Liver (tissue), 8 donors: ENCODE measurements at regions not wholly inside any gene's neighbourhood (a gene's known extent, or its start where the extent isn't known, plus 50 kb on each side); places are given as distances from the start of the nearest gene placed in this dataset.

Source experiments
- DNase-seq: peaks from one replicate; pipeline ENCODE4 v3.0.0-alpha.2; 2017; ENCODE audit warnings: low spot score
- H3K27ac ChIP-seq, 2 donors: one replicate each; pipeline ENCODE4 v1.7.0; 2013; ENCODE audit warnings: inconsistent platforms in 2 of 2, low read length in 2 of 2, control low read depth in 1 of 2, low read depth in 1 of 2, mild to moderate bottlenecking in 1 of 2
- H3K27me3 ChIP-seq, 4 donors: one replicate each; pipeline versions ENCODE4 v1.6.1 to v1.7.0; 2013; ENCODE audit warnings: low read length in 3 of 4, inconsistent platforms in 1 of 4, mild to moderate bottlenecking in 1 of 4, moderate library complexity in 1 of 4; ENCODE audit not compliant: control insufficient read depth in 4 of 4, insufficient read depth in 4 of 4
- H3K36me3 ChIP-seq, 4 donors: one replicate each; pipeline versions ENCODE4 v1.6.1 to v1.7.0; 2013; ENCODE audit warnings: low read length in 3 of 4, mild to moderate bottlenecking in 3 of 4, low read depth in 1 of 4, moderate library complexity in 1 of 4; ENCODE audit not compliant: control insufficient read depth in 4 of 4, insufficient read depth in 3 of 4
- H3K4me1 ChIP-seq, 4 donors: one replicate each; pipeline versions ENCODE4 v1.6.1 to v1.7.0; 2013; ENCODE audit warnings: low read length in 3 of 4, mild to moderate bottlenecking in 3 of 4, moderate library complexity in 1 of 4; ENCODE audit not compliant: control insufficient read depth in 4 of 4, insufficient read depth in 4 of 4
- H3K4me3 ChIP-seq, 3 donors: one replicate each; pipeline versions ENCODE4 v1.6.1 to v1.7.0; 2013; ENCODE audit warnings: low read length in 3 of 3, control low read depth in 1 of 3, low read depth in 1 of 3, mild to moderate bottlenecking in 1 of 3
- H3K9ac ChIP-seq, 2 donors: one replicate each; pipeline ENCODE4 v1.7.0; 2013; ENCODE audit warnings: low read length in 2 of 2, mild to moderate bottlenecking in 2 of 2, moderate library complexity in 2 of 2, control low read depth in 1 of 2, low read depth in 1 of 2
- H3K9me3 ChIP-seq, 4 donors: one replicate each; pipeline versions ENCODE4 v1.6.1 to v1.7.0; 2013; ENCODE audit warnings: low read length in 3 of 4; ENCODE audit not compliant: control insufficient read depth in 4 of 4
- CTCF ChIP-seq: fragments of 150-350 bp; IDR thresholded peaks from 2 replicates; pipeline ENCODE4 v1.5.1; 2017; ENCODE audit warnings: improper control_type of control experiment, low read depth, low read length; ENCODE audit not compliant: missing input control
- EGR1 ChIP-seq, 2 donors: IDR thresholded peaks; 2 replicates each; pipeline ENCODE4 v1.6.1; 2016 to 2018; ENCODE audit warnings: antibody characterized with exemption in 2 of 2, low read depth in 2 of 2
- FOXA1 ChIP-seq: IDR thresholded peaks from 2 replicates; pipeline ENCODE4 v1.6.1; 2016; ENCODE audit warnings: antibody characterized with exemption
- FOXA2 ChIP-seq: IDR thresholded peaks from 2 replicates; pipeline ENCODE4 v1.6.1; 2016; ENCODE audit warnings: antibody characterized with exemption
- GABPA ChIP-seq, 2 donors: IDR thresholded peaks in 1 of 2; conservative IDR thresholded peaks in 1 of 2; 2 replicates each; pipeline ENCODE4 v1.6.1; 2016; ENCODE audit warnings: antibody characterized with exemption in 2 of 2, mild to moderate bottlenecking in 1 of 2, moderate library complexity in 1 of 2
- HNF4A ChIP-seq, 2 donors: conservative IDR thresholded peaks; 2 replicates each; pipeline ENCODE4 v1.6.1; 2016; ENCODE audit warnings: antibody characterized with exemption in 2 of 2, mild to moderate bottlenecking in 2 of 2
- HNF4G ChIP-seq: IDR thresholded peaks from 2 replicates; pipeline ENCODE4 v1.6.1; 2016; ENCODE audit warnings: antibody characterized with exemption
- JUND ChIP-seq, 2 donors: IDR thresholded peaks; 2 replicates each; pipeline ENCODE4 v1.6.1; 2016; ENCODE audit warnings: antibody characterized with exemption in 2 of 2
- NR2F2 ChIP-seq: IDR thresholded peaks from 2 replicates; pipeline ENCODE4 v1.6.1; 2016; ENCODE audit warnings: antibody characterized with exemption
- RAD21 ChIP-seq, 2 donors: IDR thresholded peaks; 2 replicates each; pipeline ENCODE4 v1.6.1; 2016; ENCODE audit warnings: antibody characterized with exemption in 2 of 2, mild to moderate bottlenecking in 2 of 2
- RXRA ChIP-seq, 2 donors: IDR thresholded peaks; 2 replicates each; pipeline ENCODE4 v1.6.1; 2017 to 2018; ENCODE audit warnings: antibody characterized with exemption in 2 of 2, mild to moderate bottlenecking in 1 of 2
- SP1 ChIP-seq: IDR thresholded peaks from 2 replicates; pipeline ENCODE4 v1.6.1; 2018; ENCODE audit warnings: antibody characterized with exemption, mild to moderate bottlenecking
- TAF1 ChIP-seq: conservative IDR thresholded peaks from 2 replicates; pipeline ENCODE4 v1.6.1; 2016; ENCODE audit warnings: antibody characterized with exemption, mild to moderate bottlenecking
- YY1 ChIP-seq: IDR thresholded peaks from 2 replicates; pipeline ENCODE4 v1.6.1; 2016; ENCODE audit warnings: antibody characterized with exemption, mild to moderate bottlenecking
- WGBS: extraction: QIAGEN DNeasy Blood & Tissue Kit; methylation state at CpG from one replicate; pipeline ENCODE4 v1.1.7; 2013; 5-methylcytosine and 5-hydroxymethylcytosine counted together
- TF ChIP-seq, protein P1 (sequence below): IDR thresholded peaks from 2 replicates; pipeline ENCODE4 v1.6.1; 2016; ENCODE audit warnings: antibody characterized with exemption, mild to moderate bottlenecking
- TF ChIP-seq, protein P2 (sequence below): IDR thresholded peaks from 2 replicates; pipeline ENCODE4 v1.6.1; 2016; ENCODE audit warnings: antibody characterized with exemption
- TF ChIP-seq, protein P3 (sequence below): IDR thresholded peaks from 2 replicates; pipeline ENCODE4 v1.6.1; 2016; ENCODE audit warnings: antibody characterized with exemption
- donor health status: healthy.
- donor health status: healthy.
- donor health status: healthy.
- donor health status: healthy.
- donor health status: healthy.

DNA sequence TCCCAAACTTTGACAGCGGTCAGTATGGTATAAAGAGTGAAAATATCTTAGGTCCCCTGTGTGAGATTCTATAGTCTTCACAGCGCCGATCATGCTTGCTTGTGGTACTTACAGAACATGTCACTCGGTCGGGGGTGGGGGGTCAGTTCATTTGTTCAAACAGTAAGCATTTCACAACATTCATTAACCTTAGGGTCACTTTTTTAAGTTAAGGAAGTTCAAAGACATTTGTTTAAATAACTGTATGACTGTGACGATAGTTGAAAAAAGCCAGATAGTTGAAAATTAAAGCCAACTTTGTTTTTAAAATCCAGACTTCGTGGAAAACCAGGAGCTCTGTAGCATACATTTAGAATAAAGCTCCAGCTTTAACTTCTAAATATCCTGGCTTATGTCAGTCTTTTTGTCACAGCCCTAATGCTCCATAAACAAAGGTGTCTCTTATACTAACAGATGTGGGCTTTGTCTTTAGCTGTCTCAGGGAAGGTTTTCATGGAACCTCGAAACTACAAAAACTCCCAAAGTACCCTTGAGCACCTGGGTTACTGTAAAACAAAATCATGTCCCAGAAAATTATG lies 57.9 kb upstream of the PHACTR2 start:
- no peak overlapping the region for H3K4me3 ChIP-seq
- H3K9me3 ChIP-seq: no peaks in the 10 kb centered on the region
- H3K4me1 ChIP-seq: peaks cover 0 to 1% (median 0%) of the 10 kb centered on the region in 4 donors
- WGBS: 57% methylated on average over 8 of the region's 8 CpGs
- H3K27me3 ChIP-seq: no peaks in the 10 kb centered on the region
- H3K9ac ChIP-seq: no peak overlapping the region
- TF ChIP-seq SP1: no peak
- TF ChIP-seq, protein P1, sequence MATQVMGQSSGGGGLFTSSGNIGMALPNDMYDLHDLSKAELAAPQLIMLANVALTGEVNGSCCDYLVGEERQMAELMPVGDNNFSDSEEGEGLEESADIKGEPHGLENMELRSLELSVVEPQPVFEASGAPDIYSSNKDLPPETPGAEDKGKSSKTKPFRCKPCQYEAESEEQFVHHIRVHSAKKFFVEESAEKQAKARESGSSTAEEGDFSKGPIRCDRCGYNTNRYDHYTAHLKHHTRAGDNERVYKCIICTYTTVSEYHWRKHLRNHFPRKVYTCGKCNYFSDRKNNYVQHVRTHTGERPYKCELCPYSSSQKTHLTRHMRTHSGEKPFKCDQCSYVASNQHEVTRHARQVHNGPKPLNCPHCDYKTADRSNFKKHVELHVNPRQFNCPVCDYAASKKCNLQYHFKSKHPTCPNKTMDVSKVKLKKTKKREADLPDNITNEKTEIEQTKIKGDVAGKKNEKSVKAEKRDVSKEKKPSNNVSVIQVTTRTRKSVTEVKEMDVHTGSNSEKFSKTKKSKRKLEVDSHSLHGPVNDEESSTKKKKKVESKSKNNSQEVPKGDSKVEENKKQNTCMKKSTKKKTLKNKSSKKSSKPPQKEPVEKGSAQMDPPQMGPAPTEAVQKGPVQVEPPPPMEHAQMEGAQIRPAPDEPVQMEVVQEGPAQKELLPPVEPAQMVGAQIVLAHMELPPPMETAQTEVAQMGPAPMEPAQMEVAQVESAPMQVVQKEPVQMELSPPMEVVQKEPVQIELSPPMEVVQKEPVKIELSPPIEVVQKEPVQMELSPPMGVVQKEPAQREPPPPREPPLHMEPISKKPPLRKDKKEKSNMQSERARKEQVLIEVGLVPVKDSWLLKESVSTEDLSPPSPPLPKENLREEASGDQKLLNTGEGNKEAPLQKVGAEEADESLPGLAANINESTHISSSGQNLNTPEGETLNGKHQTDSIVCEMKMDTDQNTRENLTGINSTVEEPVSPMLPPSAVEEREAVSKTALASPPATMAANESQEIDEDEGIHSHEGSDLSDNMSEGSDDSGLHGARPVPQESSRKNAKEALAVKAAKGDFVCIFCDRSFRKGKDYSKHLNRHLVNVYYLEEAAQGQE: no peak
- no peak for TF ChIP-seq EGR1 (IDR thresholded peaks at IDR 0.05; ENCODE audit: low read depth in 2 of 2)
- TF ChIP-seq NR2F2: no peak
- TF ChIP-seq, protein P2, sequence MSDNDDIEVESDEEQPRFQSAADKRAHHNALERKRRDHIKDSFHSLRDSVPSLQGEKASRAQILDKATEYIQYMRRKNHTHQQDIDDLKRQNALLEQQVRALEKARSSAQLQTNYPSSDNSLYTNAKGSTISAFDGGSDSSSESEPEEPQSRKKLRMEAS: no peak
- TF ChIP-seq GABPA (IDR thresholded peaks at IDR 0.05 in 1 of 2, conservative IDR thresholded peaks at IDR 0.05 in 1 of 2): no peak
- TF ChIP-seq, protein P3, sequence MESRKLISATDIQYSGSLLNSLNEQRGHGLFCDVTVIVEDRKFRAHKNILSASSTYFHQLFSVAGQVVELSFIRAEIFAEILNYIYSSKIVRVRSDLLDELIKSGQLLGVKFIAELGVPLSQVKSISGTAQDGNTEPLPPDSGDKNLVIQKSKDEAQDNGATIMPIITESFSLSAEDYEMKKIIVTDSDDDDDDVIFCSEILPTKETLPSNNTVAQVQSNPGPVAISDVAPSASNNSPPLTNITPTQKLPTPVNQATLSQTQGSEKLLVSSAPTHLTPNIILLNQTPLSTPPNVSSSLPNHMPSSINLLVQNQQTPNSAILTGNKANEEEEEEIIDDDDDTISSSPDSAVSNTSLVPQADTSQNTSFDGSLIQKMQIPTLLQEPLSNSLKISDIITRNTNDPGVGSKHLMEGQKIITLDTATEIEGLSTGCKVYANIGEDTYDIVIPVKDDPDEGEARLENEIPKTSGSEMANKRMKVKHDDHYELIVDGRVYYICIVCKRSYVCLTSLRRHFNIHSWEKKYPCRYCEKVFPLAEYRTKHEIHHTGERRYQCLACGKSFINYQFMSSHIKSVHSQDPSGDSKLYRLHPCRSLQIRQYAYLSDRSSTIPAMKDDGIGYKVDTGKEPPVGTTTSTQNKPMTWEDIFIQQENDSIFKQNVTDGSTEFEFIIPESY: no peak
- TF ChIP-seq RAD21 (IDR thresholded peaks at IDR 0.05): no peak
- no peak for TF ChIP-seq RXRA (IDR thresholded peaks at IDR 0.05)
- no peak for TF ChIP-seq HNF4A (conservative IDR thresholded peaks at IDR 0.05)
- no peak for TF ChIP-seq YY1
- no peak for TF ChIP-seq TAF1
- no peak for TF ChIP-seq CTCF
- no peak overlapping the region for H3K27ac ChIP-seq
- no peak for DNase-seq
- H3K36me3 ChIP-seq: no peaks in the 10 kb centered on the region

- Histone ChIP-seq H3K4me3 (no peak overlapping the region), H3K9me3 (no peaks in the 10 kb centered on the region), H3K27ac (no peak overlapping the region), H3K9ac (no peak overlapping the region), H3K36me3 (no peaks in the 10 kb centered on the region), H3K27me3 (no peaks in the 10 kb centered on the region), H3K4me1 (peaks cover 0 to 1% (median 0%) of the 10 kb centered on the region in 4 donors)
- no peak for DNase-seq
- WGBS: 88% methylated on average over 7 of the region's 7 CpGs
- TF ChIP-seq, protein P3: no peak
- TF ChIP-seq HNF4G (no peak), NR2F2 (no peak), YY1 (no peak), FOXA2 (no peak), RXRA (IDR thresholded peaks at IDR 0.05) (no peak), SP1 (no peak), RAD21 (IDR thresholded peaks at IDR 0.05) (no peak), JUND (IDR thresholded peaks at IDR 0.05) (no peak), CTCF (no peak), HNF4A (conservative IDR thresholded peaks at IDR 0.05) (no peak), FOXA1 (no peak), TAF1 (no peak)
- TF ChIP-seq, protein P2: no peak
Measured at GRCh38 chr6:143616741-143617140, 61.0 kb upstream of the PHACTR2 start.
